ENCODE measurements at regions not wholly inside any gene's neighbourhood (a gene's known extent, or its start where the extent isn't known, plus 50 kb on each side); places are given as distances from the start of the nearest gene placed in this dataset.

- TF ChIP-seq CTCF (IDR thresholded peaks at IDR 0.05) (no peak), ZFX (IDR thresholded peaks at IDR 0.05; ENCODE audit: borderline replicate concordance) (no peak)
Measured at GRCh38 chr5:96278981-96279380, 154.1 kb downstream of the PCSK1 start.
